GM12875 (cell line): ENCODE measurements at regions not wholly inside any gene's neighbourhood (a gene's known extent, or its start where the extent isn't known, plus 50 kb on each side); places are given as distances from the start of the nearest gene placed in this dataset.

ENCODE experiments used
- H3K4me3 ChIP-seq: one replicate; pipeline ENCODE4 v1.5.1; 2011; ENCODE audit warnings: low read depth, low read length, control low read depth
- CTCF ChIP-seq: IDR thresholded peaks from 2 replicates; pipeline ENCODE4 v1.5.1; 2011; ENCODE audit warnings: low read depth, mild to moderate bottlenecking, control low read depth, inconsistent platforms, low read length, moderate library complexity, borderline replicate concordance; ENCODE audit not compliant: insufficient read depth

- no peak for TF ChIP-seq CTCF
Observed at GRCh38 chr17:45688820-45689219, 95.3 kb upstream of the CRHR1 start.

GRCh38 chr17:45689451-45689850 is 94.7 kb upstream of the CRHR1 start:
- H3K4me3 ChIP-seq: no peak overlapping the region
- TF ChIP-seq CTCF: no peak

More at GRCh38 chr17:45688820-45689219, 95.3 kb upstream of the CRHR1 start:
- no peak overlapping the region for H3K4me3 ChIP-seq

- no peak overlapping the region for H3K4me3 ChIP-seq
- no peak for TF ChIP-seq CTCF
Observed at GRCh38 chr17:45690625-45691275, 93.4 kb upstream of the CRHR1 start.

GRCh38 chr17:45692661-45693060 is 91.5 kb upstream of the CRHR1 start:
- H3K4me3 ChIP-seq: no peak overlapping the region
- TF ChIP-seq CTCF: no peak

DNA sequence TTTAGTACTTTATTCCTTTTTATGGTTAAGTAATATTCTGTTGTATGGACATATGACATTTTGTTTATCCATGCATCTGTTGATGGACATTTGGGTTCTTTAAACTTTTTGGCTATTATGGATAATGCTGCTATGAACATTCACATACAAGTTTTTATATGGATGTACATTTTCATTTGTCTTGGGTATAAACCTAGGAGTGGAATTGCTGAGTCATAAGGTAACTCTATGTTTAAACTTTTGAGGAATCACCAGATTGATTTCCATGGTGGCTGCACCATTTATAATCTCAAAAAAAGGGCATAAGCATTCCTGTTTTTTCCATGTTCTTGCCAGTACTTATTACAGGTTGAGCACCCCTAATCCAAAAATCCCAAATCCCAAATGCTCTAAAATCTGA is 90.3 kb upstream of the CRHR1 start:
- H3K4me3 ChIP-seq: no peak overlapping the region
- TF ChIP-seq CTCF: no peak

- TF ChIP-seq CTCF: no peak
- no peak overlapping the region for H3K4me3 ChIP-seq
Observed at GRCh38 chr17:45696442-45696841, 87.7 kb upstream of the CRHR1 start.

GRCh38 chr17:45697076-45697475 is 87.0 kb upstream of the CRHR1 start:
- no peak for TF ChIP-seq CTCF
- no peak overlapping the region for H3K4me3 ChIP-seq
